Forelimb muscle (tissue), 1 donor: ENCODE measurements at regions not wholly inside any gene's neighbourhood (a gene's known extent, or its start where the extent isn't known, plus 50 kb on each side); places are given as distances from the start of the nearest gene placed in this dataset.

Source experiments
- DNase-seq: peaks from one replicate; pipeline ENCODE4 v3.0.0-alpha.2; 2013; ENCODE audit warnings: low read depth

- no peak for DNase-seq
These were observed 426.6 kb upstream of the CDH11 start for GRCh38 chr16:65548470-65548869.

- DNase-seq = no peak
These were observed 426.0 kb upstream of the CDH11 start for GRCh38 chr16:65547772-65548446.

DNA sequence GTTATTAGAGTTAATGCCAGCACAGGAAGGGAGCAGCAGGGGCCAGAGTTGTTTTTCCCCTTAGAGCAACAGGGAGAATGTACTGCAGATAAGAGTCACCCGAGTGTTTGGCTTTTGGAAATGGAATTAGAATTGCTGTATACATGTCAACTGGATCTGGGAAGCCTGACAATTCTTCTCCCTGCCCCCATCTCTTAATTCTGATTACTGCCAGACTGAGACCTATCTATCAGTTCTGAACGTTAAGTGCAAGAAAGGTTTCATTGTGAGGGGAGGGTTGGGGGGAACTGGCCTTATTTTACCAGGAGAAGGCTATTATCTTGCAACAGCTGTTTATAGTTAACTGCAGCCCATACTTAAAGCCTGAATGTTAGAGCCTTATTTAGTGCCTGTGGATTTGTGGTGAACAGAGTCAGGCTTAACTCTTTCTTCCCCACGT, 424.5 kb upstream of the CDH11 start:
- peak; percentile 64 for DNase-seq

- no peak for DNase-seq
These were observed 423.6 kb upstream of the CDH11 start for GRCh38 chr16:65545413-65545956.

GRCh38 chr16:65543781-65544740, 422.2 kb upstream of the CDH11 start:
- no peak for DNase-seq

- no peak for DNase-seq
These were observed 419.8 kb upstream of the CDH11 start for GRCh38 chr16:65541646-65542045.

- DNase-seq = peak; percentile 48
These were observed 419.0 kb upstream of the CDH11 start for GRCh38 chr16:65540901-65541300.

GRCh38 chr16:65538976-65539375, 417.1 kb upstream of the CDH11 start:
- no peak for DNase-seq

GRCh38 chr16:65537336-65537735, 415.5 kb upstream of the CDH11 start:
- DNase-seq = no peak

GRCh38 chr16:65534121-65534528, 412.3 kb upstream of the CDH11 start:
- DNase-seq = no peak

DNA sequence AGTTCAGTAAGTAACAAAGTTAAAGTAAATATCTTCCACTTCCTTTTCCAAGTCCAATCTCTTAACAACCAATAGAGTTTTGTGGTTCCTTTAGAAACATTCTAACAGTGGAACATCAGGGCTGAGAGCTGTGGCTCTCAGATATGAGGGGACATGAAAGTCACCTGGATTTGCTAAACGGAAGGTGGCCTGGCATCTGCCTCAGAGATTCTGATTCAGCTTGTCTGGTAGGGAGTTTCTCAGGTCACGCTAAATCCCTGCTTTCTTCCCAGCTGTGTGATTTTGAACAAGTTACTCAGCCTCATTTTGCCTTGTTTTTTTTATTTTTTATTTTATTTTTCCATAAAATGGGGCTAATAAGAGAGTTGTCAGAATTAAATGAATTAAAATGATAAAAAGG, 411.0 kb upstream of the CDH11 start:
- DNase-seq = no peak

- DNase-seq = no peak
These were observed 410.4 kb upstream of the CDH11 start for GRCh38 chr16:65532258-65532657.

DNA sequence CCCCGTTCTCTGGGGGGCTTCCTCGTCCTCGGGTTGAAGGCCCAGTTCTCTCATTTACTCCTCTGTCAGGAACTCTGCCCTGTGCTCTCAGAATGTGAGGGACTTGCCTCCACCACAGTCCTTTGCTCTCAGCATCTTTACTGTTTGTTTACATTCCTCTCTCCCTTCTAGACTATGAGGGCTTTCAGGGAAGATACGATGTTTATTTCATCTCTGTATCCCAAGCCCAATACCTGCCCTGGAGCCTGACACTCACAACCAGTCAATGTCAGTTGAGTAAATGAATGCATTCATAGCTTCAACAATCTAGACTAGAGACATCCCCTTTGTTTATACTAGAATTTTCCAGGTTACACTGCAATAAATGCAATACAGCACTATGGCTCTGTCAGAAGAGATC, 409.6 kb upstream of the CDH11 start:
- DNase-seq = no peak

- DNase-seq = no peak
These were observed 403.8 kb upstream of the CDH11 start for GRCh38 chr16:65525707-65526106.

DNA sequence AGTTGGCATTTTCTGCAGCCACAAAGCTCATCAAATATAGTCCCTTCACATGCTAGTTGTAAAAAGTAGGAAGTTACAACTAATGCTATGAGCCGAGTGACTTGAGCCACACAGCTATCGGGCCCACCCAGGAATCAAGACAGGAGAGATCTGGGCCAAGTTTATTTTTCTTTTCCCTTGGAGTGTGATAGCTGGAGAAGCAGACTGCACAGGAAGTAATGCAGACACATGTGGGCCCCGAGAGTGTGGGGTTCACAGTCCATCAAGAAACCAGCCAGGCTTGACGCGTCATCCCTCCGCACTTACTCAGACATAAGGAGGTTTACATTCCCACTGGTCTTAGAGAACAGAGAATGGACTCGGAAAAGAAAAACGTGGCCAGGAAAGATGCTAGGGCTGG, 403.1 kb upstream of the CDH11 start:
- no peak for DNase-seq

DNA sequence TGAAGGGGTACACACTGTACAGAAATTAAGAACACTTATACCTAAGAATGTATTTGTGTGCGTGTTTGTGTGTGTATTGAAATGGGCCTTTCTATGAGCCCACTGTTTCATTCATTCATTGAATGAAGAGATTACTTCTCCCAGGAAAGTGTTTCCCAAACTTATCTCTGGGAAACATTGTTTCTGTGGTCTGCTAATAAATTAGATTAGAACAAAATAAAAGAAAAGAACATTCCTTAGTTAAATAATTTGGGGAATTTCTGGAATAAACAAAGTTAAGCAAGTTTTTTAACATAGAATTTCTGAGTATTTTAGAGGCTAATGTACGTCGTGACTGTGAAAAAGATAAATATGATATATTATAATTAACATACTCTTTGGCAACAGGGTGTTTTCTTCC, 402.4 kb upstream of the CDH11 start:
- no peak for DNase-seq

DNA sequence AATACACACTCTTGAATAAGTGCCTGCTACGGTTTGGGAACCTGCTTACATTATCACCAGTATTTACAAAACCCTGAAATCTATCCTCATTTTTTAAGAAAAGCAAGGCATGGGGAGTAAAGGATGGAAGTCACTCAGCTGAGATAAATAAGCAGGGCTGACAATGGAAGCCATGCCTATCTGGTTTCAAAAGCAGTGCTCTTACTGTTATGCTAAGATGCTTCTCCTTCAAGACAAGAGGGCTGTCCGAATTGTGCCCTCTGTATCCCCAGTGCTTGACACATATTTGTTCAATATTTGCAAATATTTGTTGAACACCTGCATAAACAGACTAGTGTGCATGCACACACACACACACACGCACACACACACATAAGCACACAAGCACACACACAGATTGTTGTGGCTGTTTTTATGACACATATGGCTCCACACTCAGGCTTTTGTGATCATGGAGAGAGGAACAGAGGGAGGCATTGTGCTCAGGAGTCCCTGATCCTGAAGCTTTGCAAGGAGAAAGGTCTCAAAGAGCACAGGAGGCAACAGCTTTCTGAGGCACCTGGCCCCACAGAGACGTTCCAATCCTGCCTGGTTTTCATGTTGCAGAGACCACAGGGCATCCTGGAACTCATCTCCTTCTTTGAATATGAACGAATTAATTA, 401.6 kb upstream of the CDH11 start:
- no peak for DNase-seq

DNA sequence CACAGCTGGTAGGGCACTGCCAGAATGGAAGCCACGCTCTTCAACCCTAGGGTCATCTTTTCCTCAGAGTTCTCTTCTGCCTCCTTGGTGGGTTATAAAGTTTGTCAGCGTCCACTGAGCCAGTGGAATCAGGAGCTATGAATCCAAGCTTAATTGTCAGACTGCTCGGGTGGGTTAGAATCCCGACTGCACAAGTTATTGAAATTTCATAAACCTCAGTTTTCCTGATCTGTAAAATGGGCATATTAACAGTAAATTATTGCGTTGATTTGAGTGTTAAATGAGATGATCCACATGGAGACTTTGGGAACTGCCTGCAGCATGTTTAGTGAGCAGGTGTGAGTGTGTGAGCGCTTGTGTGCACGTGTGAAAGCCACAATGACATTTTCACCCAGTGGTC, 400.5 kb upstream of the CDH11 start:
- no peak for DNase-seq

GRCh38 chr16:65521633-65522328, 399.9 kb upstream of the CDH11 start:
- DNase-seq = no peak

- no peak for DNase-seq
These were observed 397.5 kb upstream of the CDH11 start for GRCh38 chr16:65519402-65519801.

DNA sequence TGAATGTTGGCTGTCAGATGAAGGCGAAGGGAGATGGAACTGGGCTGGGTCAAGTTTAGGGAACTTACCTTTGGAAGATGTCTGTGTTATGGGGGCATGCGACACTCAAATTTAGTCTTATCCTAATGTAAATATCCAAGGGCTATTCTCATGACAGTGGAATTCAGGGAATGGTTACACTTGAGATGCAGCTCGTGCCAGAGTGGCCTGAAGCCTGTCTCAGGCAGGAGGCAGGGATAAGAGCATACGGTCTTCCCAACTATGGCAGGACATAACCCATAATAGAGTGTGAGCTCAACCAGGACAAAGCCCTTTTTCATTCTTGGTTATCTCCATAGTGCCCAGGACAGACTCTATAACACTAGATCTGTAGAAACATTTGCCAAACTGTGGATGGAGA, 393.3 kb upstream of the CDH11 start:
- no peak for DNase-seq

GRCh38 chr16:65510850-65511249, 389.0 kb upstream of the CDH11 start:
- no peak for DNase-seq
